ENCODE measurements at regions not wholly inside any gene's neighbourhood (a gene's known extent, or its start where the extent isn't known, plus 50 kb on each side); places are given as distances from the start of the nearest gene placed in this dataset.

GRCh38 chr12:87141091-87141490, 884.9 kb upstream of the MGAT4C start:
- H3K4me3 ChIP-seq = no peak overlapping the region
- TF ChIP-seq POLR2A (IDR thresholded peaks at IDR 0.05) = no peak
- no peak for TF ChIP-seq EP300 (IDR thresholded peaks at IDR 0.05)
- TF ChIP-seq POLR2AphosphoS5 (IDR thresholded peaks at IDR 0.05) = no peak
- H3K27ac ChIP-seq = no peak overlapping the region
- H3K9me3 ChIP-seq = no peaks in the 10 kb centered on the region
- H3K36me3 ChIP-seq = no peaks in the 10 kb centered on the region
- H3K4me1 ChIP-seq = no peaks in the 10 kb centered on the region
- no peaks in the 10 kb centered on the region for H3K27me3 ChIP-seq
- DNase-seq = no peak
- no peak for ATAC-seq (ENCODE audit: low FRiP score in 2 of 2)

- DNase-seq (no peak), ATAC-seq (ENCODE audit: low FRiP score in 2 of 2) (peak in 1 of 2 donors; percentile 16)
- no peak overlapping the region for H3K27ac ChIP-seq
- H3K4me1 ChIP-seq = no peaks in the 10 kb centered on the region
- 82% methylated on average over 1 of the region's 1 CpG for WGBS, 2 donors
- no peaks in the 10 kb centered on the region for H3K27me3 ChIP-seq
- H3K4me3 ChIP-seq = no peak overlapping the region
- no peak for TF ChIP-seq POLR2A (IDR thresholded peaks at IDR 0.05)
- no peak for TF ChIP-seq CTCF (IDR thresholded peaks at IDR 0.05)
- TF ChIP-seq POLR2AphosphoS5 (IDR thresholded peaks at IDR 0.05) = no peak
- no peak for TF ChIP-seq EP300 (IDR thresholded peaks at IDR 0.05)
- H3K9me3 ChIP-seq = no peaks in the 10 kb centered on the region
- no peaks in the 10 kb centered on the region for H3K36me3 ChIP-seq
Observed at GRCh38 chr12:87140262-87140661, 884.1 kb upstream of the MGAT4C start.

- Histone ChIP-seq H3K27me3 (no peaks in the 10 kb centered on the region), H3K36me3 (no peaks in the 10 kb centered on the region), H3K27ac (no peak overlapping the region), H3K4me3 (no peak overlapping the region), H3K4me1 (no peaks in the 10 kb centered on the region), H3K9me3 (no peaks in the 10 kb centered on the region)
- no peak for DNase-seq
- TF ChIP-seq POLR2AphosphoS5 (IDR thresholded peaks at IDR 0.05) = no peak
- TF ChIP-seq EP300 (IDR thresholded peaks at IDR 0.05) = no peak
- ATAC-seq (ENCODE audit: low FRiP score in 2 of 2) = no peak
Observed at GRCh38 chr12:87137220-87137619, 881.0 kb upstream of the MGAT4C start.

GRCh38 chr12:87136330-87136976, 880.3 kb upstream of the MGAT4C start:
- TF ChIP-seq EP300 (IDR thresholded peaks at IDR 0.05) (no peak), POLR2A (IDR thresholded peaks at IDR 0.05) (no peak), CTCF (IDR thresholded peaks at IDR 0.05) (no peak), POLR2AphosphoS5 (IDR thresholded peaks at IDR 0.05) (no peak)
- no peak overlapping the region for H3K4me3 ChIP-seq
- no peak overlapping the region for H3K27ac ChIP-seq
- H3K9me3 ChIP-seq = no peaks in the 10 kb centered on the region
- peak in 1 of 2 donors; percentile 34 for ATAC-seq (ENCODE audit: low FRiP score in 2 of 2)
- no peaks in the 10 kb centered on the region for H3K4me1 ChIP-seq
- DNase-seq = no peak
- WGBS, 2 donors = 39 to 47% methylated on average over 2 of the region's 2 CpGs
- H3K36me3 ChIP-seq = no peaks in the 10 kb centered on the region
- no peaks in the 10 kb centered on the region for H3K27me3 ChIP-seq

- H3K4me1 ChIP-seq = no peaks in the 10 kb centered on the region
- no peak for TF ChIP-seq POLR2A (IDR thresholded peaks at IDR 0.05)
- TF ChIP-seq EP300 (IDR thresholded peaks at IDR 0.05) = no peak
- no peak for TF ChIP-seq CTCF (IDR thresholded peaks at IDR 0.05)
- TF ChIP-seq POLR2AphosphoS5 (IDR thresholded peaks at IDR 0.05) = no peak
- no peaks in the 10 kb centered on the region for H3K27me3 ChIP-seq
- H3K36me3 ChIP-seq = no peaks in the 10 kb centered on the region
- DNase-seq (no peak), ATAC-seq (ENCODE audit: low FRiP score in 2 of 2) (no peak)
- no peak overlapping the region for H3K4me3 ChIP-seq
- H3K9me3 ChIP-seq = no peaks in the 10 kb centered on the region
- H3K27ac ChIP-seq = no peak overlapping the region
Observed at GRCh38 chr12:87127272-87127671, 871.1 kb upstream of the MGAT4C start.

GRCh38 chr12:87121896-87122295, 865.7 kb upstream of the MGAT4C start:
- Histone ChIP-seq H3K4me1 (no peaks in the 10 kb centered on the region), H3K27ac (no peak overlapping the region), H3K4me3 (no peak overlapping the region), H3K9me3 (no peaks in the 10 kb centered on the region), H3K36me3 (no peaks in the 10 kb centered on the region), H3K27me3 (no peaks in the 10 kb centered on the region)
- 81 to 83% methylated on average over 3 of the region's 3 CpGs for WGBS, 2 donors
- ATAC-seq (ENCODE audit: low FRiP score in 2 of 2) (no peak), DNase-seq (no peak)
- TF ChIP-seq POLR2A (IDR thresholded peaks at IDR 0.05) (no peak), EP300 (IDR thresholded peaks at IDR 0.05) (no peak), CTCF (IDR thresholded peaks at IDR 0.05) (no peak), POLR2AphosphoS5 (IDR thresholded peaks at IDR 0.05) (no peak)

Data from upper lobe of left lung (tissue), 6 donors.